ENCODE measurements at regions not wholly inside any gene's neighbourhood (a gene's known extent, or its start where the extent isn't known, plus 50 kb on each side); places are given as distances from the start of the nearest gene placed in this dataset.

GRCh38 chr7:13152755-13153154, 465.3 kb downstream of the ARL4A start:
- TF ChIP-seq, protein P1, sequence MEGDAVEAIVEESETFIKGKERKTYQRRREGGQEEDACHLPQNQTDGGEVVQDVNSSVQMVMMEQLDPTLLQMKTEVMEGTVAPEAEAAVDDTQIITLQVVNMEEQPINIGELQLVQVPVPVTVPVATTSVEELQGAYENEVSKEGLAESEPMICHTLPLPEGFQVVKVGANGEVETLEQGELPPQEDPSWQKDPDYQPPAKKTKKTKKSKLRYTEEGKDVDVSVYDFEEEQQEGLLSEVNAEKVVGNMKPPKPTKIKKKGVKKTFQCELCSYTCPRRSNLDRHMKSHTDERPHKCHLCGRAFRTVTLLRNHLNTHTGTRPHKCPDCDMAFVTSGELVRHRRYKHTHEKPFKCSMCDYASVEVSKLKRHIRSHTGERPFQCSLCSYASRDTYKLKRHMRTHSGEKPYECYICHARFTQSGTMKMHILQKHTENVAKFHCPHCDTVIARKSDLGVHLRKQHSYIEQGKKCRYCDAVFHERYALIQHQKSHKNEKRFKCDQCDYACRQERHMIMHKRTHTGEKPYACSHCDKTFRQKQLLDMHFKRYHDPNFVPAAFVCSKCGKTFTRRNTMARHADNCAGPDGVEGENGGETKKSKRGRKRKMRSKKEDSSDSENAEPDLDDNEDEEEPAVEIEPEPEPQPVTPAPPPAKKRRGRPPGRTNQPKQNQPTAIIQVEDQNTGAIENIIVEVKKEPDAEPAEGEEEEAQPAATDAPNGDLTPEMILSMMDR (IDR thresholded peaks at IDR 0.05): no peak
- TF ChIP-seq POLR2A (IDR thresholded peaks at IDR 0.05): no peak
- no peak overlapping the region for H3K4me3 ChIP-seq
- H3K36me3 ChIP-seq: no peaks in the 10 kb centered on the region
- H3K27ac ChIP-seq: no peak overlapping the region
- H3K9me3 ChIP-seq: no peaks in the 10 kb centered on the region
- ATAC-seq (no peak), DNase-seq (no peak)
- no peaks in the 10 kb centered on the region for H3K27me3 ChIP-seq
- intact Hi-C loops (cut with DNase I): no loop called here
- no peaks in the 10 kb centered on the region for H3K4me1 ChIP-seq

DNA sequence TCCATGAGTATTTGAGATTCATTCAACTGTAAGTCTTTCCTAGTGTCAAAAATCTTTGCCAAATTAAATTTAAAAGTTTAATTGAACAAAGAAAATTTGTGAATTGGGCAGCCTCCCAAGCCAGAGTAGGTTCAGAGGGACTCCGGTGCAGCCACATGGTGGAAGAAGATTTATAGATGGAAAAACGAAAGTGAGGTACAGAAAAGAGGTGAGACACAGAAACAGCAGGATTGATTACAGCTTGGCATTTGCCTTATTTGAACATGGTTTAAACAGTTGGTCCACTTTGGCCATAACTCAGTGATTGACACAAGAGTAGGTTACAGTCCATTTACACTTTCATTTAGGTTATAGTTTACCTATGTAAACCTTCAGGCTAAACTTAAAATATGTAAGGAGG, 465.8 kb downstream of the ARL4A start:
- DNase-seq (no peak), ATAC-seq (no peak)
- WGBS, 4 donors: 88 to 93% (median 90%) methylated on average over 2 of the region's 2 CpGs
- no peaks in the 10 kb centered on the region for H3K36me3 ChIP-seq
- no peak overlapping the region for H3K4me3 ChIP-seq
- no peaks in the 10 kb centered on the region for H3K4me1 ChIP-seq
- H3K9me3 ChIP-seq: no peaks in the 10 kb centered on the region
- intact Hi-C loops (cut with DNase I): no loop called here
- H3K27me3 ChIP-seq: no peaks in the 10 kb centered on the region
- no peak overlapping the region for H3K27ac ChIP-seq
- no peak for TF ChIP-seq POLR2A (IDR thresholded peaks at IDR 0.05)
- TF ChIP-seq, protein P1 (IDR thresholded peaks at IDR 0.05): no peak

- intact Hi-C loops (cut with DNase I): no loop called here
- Histone ChIP-seq H3K9me3 (no peaks in the 10 kb centered on the region), H3K27ac (no peak overlapping the region), H3K27me3 (no peaks in the 10 kb centered on the region), H3K4me3 (no peak overlapping the region), H3K4me1 (no peaks in the 10 kb centered on the region), H3K36me3 (no peaks in the 10 kb centered on the region)
- TF ChIP-seq, protein P1 (IDR thresholded peaks at IDR 0.05): no peak
- TF ChIP-seq POLR2A (IDR thresholded peaks at IDR 0.05): no peak
- DNase-seq (no peak), ATAC-seq (no peak)
Measured at GRCh38 chr7:13153742-13154141, 466.3 kb downstream of the ARL4A start.

DNA sequence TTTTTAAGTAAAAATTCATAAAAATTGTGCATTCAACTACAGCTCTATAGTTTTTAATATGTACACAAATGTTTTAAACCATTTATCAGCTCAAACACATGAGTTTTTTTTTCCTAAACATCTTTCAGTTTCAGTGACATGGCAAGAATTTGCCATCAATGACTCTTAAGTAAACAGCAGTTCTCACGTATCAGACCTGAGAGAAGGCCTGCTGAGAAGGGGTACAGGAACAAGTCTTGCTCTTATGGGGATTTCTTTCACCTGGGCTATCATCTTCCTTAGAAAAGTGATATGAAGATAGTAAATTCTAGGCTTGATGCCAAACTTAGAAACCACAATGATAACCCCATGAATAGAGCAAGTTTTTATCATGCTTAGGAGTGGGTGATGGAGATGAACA, 467.8 kb downstream of the ARL4A start:
- Histone ChIP-seq H3K36me3 (no peaks in the 10 kb centered on the region), H3K9me3 (no peaks in the 10 kb centered on the region), H3K4me1 (no peaks in the 10 kb centered on the region), H3K27me3 (no peaks in the 10 kb centered on the region), H3K4me3 (no peak overlapping the region), H3K27ac (no peak overlapping the region)
- TF ChIP-seq POLR2A (IDR thresholded peaks at IDR 0.05): no peak
- TF ChIP-seq, protein P1 (IDR thresholded peaks at IDR 0.05): no peak
- ATAC-seq (no peak), DNase-seq (no peak)
- intact Hi-C loops (cut with DNase I): no loop called here
- 53 to 67% (median 63%) methylated on average over 1 of the region's 1 CpG for WGBS, 4 donors

Data from heart left ventricle (tissue), 16 donors.